Activated CD8-positive, alpha-beta memory T cell treated with anti-CD3 and anti-CD28 coated beads for 48 hours (primary cell): ENCODE measurements at regions not wholly inside any gene's neighbourhood (a gene's known extent, or its start where the extent isn't known, plus 50 kb on each side); places are given as distances from the start of the nearest gene placed in this dataset.
"Not testable (repeated sequence)": the region's sequence is repeated elsewhere in the genome, so short reads cannot be mapped to it uniquely, and the experiment has no call there.

Source experiments
- DNase-seq, 3 experiments: peaks; one replicate each; pipeline ENCODE4 v3.0.0-alpha.2; 2020; ENCODE audit warnings: low read depth in 2 of 3, low spot score in 2 of 3

- not testable (repeated sequence) for DNase-seq
Measured at GRCh38 chr2:87428452-87429130, 319.3 kb upstream of the PLGLB2 start.

GRCh38 chr2:87429206-87429930, 318.5 kb upstream of the PLGLB2 start:
- DNase-seq: not testable (repeated sequence)

GRCh38 chr2:87429931-87430275, 318.0 kb upstream of the PLGLB2 start:
- not testable (repeated sequence) for DNase-seq

- not testable (repeated sequence) for DNase-seq
Measured at GRCh38 chr2:87431051-87431450, 316.8 kb upstream of the PLGLB2 start.

GRCh38 chr2:87432711-87433453, 315.0 kb upstream of the PLGLB2 start:
- DNase-seq: not testable (repeated sequence)

GRCh38 chr2:87436007-87436406, 311.9 kb upstream of the PLGLB2 start:
- not testable (repeated sequence) for DNase-seq

GRCh38 chr2:87437701-87438260, 310.1 kb upstream of the PLGLB2 start:
- DNase-seq: not testable (repeated sequence)

GRCh38 chr2:87438780-87439454, 309.0 kb upstream of the PLGLB2 start:
- not testable (repeated sequence) for DNase-seq

- DNase-seq: not testable (repeated sequence)
Measured at GRCh38 chr2:87439617-87440204, 308.2 kb upstream of the PLGLB2 start.

GRCh38 chr2:87440650-87441049, 307.2 kb upstream of the PLGLB2 start:
- not testable (repeated sequence) for DNase-seq

- DNase-seq: not testable (repeated sequence)
Measured at GRCh38 chr2:87441375-87441774, 306.5 kb upstream of the PLGLB2 start.

GRCh38 chr2:87442983-87443577, 304.8 kb upstream of the PLGLB2 start:
- not testable (repeated sequence) for DNase-seq

- DNase-seq: not testable (repeated sequence)
Measured at GRCh38 chr2:87444951-87445350, 302.9 kb upstream of the PLGLB2 start.

GRCh38 chr2:87445613-87446312, 302.1 kb upstream of the PLGLB2 start:
- DNase-seq: not testable (repeated sequence)

GRCh38 chr2:87446313-87446696, 301.6 kb upstream of the PLGLB2 start:
- DNase-seq: not testable (repeated sequence)

GRCh38 chr2:87449462-87449980, 298.4 kb upstream of the PLGLB2 start:
- not testable (repeated sequence) for DNase-seq

GRCh38 chr2:87452193-87452592, 295.7 kb upstream of the PLGLB2 start:
- DNase-seq: not testable (repeated sequence)

GRCh38 chr2:87452861-87453260, 295.0 kb upstream of the PLGLB2 start:
- DNase-seq: not testable (repeated sequence)

- not testable (repeated sequence) for DNase-seq
Measured at GRCh38 chr2:87453965-87454364, 293.9 kb upstream of the PLGLB2 start.
